ENCODE measurements at regions not wholly inside any gene's neighbourhood (a gene's known extent, or its start where the extent isn't known, plus 50 kb on each side); places are given as distances from the start of the nearest gene placed in this dataset.

DNA sequence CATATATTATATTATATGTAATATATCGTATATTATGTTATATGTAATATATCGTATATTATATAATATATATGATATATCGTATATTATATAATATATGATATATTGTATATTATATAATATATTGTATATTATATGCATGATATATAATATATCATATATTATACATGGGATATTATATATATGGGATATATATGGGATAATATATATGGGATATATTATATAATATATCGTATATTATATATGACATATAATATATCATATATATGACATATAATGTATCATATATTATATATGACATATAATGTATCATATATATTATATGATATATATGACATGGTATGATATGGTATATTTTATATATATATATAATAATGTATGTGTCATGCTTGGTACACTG lies 79.5 kb upstream of the CALM2 start:
- TF ChIP-seq, protein P1, sequence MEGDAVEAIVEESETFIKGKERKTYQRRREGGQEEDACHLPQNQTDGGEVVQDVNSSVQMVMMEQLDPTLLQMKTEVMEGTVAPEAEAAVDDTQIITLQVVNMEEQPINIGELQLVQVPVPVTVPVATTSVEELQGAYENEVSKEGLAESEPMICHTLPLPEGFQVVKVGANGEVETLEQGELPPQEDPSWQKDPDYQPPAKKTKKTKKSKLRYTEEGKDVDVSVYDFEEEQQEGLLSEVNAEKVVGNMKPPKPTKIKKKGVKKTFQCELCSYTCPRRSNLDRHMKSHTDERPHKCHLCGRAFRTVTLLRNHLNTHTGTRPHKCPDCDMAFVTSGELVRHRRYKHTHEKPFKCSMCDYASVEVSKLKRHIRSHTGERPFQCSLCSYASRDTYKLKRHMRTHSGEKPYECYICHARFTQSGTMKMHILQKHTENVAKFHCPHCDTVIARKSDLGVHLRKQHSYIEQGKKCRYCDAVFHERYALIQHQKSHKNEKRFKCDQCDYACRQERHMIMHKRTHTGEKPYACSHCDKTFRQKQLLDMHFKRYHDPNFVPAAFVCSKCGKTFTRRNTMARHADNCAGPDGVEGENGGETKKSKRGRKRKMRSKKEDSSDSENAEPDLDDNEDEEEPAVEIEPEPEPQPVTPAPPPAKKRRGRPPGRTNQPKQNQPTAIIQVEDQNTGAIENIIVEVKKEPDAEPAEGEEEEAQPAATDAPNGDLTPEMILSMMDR (IDR thresholded peaks at IDR 0.05; ENCODE audit: low read depth, low read length), result no peak
- TF ChIP-seq POLR2A (IDR thresholded peaks at IDR 0.05; ENCODE audit: extremely low read depth, insufficient read length) (no peak), MYC (IDR thresholded peaks at IDR 0.05; ENCODE audit: low read depth, low read length) (no peak)
- TF ChIP-seq, protein P2, sequence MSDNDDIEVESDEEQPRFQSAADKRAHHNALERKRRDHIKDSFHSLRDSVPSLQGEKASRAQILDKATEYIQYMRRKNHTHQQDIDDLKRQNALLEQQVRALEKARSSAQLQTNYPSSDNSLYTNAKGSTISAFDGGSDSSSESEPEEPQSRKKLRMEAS (IDR thresholded peaks at IDR 0.05; ENCODE audit: low read depth, low read length), result no peak

All from NB4 (cell line).